ENCODE measurements at regions not wholly inside any gene's neighbourhood (a gene's known extent, or its start where the extent isn't known, plus 50 kb on each side); places are given as distances from the start of the nearest gene placed in this dataset.
"Not testable (repeated sequence)": the region's sequence is repeated elsewhere in the genome, so short reads cannot be mapped to it uniquely, and the experiment has no call there.

DNA sequence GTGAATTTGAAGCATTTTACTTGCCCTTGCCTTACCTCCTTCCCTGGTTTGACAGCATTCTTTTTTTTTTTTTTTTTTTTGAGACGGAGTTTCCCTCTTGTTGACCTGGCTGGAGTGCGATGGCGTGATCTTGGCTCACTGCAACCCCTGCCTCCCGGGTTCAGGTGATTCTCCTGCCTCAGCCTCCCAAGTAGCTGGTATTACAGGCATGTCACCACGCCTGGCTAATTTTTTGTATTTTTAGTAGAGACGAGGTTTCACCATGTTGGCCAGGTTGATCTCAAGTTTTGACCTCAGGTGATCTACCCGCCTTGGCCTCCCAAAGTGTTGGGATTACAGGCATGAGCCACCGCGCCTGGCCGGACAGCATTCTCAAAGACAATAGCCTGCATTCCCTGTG is 380.4 kb upstream of the NDST4 start:
- not testable (repeated sequence) for H3K4me3 ChIP-seq, H3K36me3 ChIP-seq, DNase-seq, H3K27ac ChIP-seq, H3K27me3 ChIP-seq, H3K4me1 ChIP-seq
- peaks cover 13% of the 10 kb centered on the region for H3K9me3 ChIP-seq (replicated peaks)

DNA sequence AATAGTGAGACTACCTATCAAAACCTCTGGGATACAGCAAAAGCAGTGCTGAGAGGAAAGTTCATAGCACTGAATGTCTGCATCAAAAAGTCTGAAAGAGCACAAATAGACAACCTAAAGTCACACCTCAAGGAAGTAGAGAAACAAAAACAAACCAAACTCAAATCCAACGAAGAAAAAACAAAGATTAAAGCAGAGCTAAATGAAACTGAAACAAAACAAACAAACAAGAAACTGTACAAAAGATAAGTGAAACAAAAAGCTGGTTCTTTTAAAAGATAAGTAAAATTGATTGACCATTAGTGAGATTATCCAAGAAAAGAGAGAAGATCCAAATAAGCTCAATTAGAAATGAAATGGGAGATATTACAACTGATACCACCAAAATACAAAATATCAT is 378.3 kb upstream of the NDST4 start:
- Histone ChIP-seq H3K27me3 (no peaks in the 10 kb centered on the region), H3K4me1 (no peaks in the 10 kb centered on the region), H3K9me3 (replicated peaks) (peaks cover 13% of the 10 kb centered on the region), H3K36me3 (no peaks in the 10 kb centered on the region), H3K27ac (no peak overlapping the region), H3K4me3 (no peak overlapping the region)
- no peak for DNase-seq

DNA sequence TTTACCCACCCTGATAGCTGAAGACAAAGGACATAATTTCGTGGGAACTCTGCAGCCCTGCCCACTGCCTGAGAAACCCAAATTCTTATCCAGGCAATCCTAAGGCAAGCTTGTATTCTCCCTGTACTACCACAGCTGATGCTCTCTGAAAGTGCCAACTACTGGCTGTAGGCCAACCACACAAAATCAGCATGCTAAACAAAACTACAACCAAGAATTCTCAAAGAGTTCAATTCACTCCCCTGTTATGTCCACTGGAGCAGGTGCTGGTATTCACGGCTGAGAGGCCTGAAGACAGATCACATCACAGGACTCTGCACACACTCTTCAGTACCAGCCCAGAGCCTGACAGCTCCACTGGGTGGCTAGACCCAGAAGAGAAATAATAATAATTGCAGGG is 375.9 kb upstream of the NDST4 start:
- Histone ChIP-seq H3K4me3 (no peak overlapping the region), H3K27ac (no peak overlapping the region), H3K4me1 (no peaks in the 10 kb centered on the region), H3K9me3 (replicated peaks) (peaks cover 5% of the 10 kb centered on the region; the same call in 1 of the 2 replicates), H3K36me3 (no peaks in the 10 kb centered on the region), H3K27me3 (no peaks in the 10 kb centered on the region)
- peak; percentile 4 to 38 for DNase-seq

DNA sequence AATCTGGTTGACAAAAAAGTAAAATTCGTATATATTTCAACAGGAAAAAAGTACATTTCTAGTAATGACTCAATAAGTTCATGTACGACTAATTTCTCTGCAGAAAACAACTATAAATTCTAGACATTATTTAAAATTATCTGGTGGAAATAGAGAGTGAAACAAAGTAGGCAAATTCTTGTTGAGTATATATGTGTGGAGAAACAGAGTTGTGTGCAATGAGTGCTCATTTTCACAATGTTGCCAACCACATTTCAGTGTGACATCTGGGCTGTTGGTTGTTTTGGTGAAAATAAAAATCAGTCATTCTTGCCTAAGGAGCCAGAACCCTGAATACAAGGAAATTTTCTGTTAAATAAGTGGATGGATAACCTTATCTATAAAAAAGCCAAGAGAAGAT is 372.0 kb upstream of the NDST4 start:
- Histone ChIP-seq H3K27ac (no peak overlapping the region), H3K4me1 (no peaks in the 10 kb centered on the region), H3K4me3 (no peak overlapping the region), H3K36me3 (no peaks in the 10 kb centered on the region), H3K27me3 (no peaks in the 10 kb centered on the region), H3K9me3 (replicated peaks) (peaks cover 3% of the 10 kb centered on the region; the same call in 1 of the 2 replicates)
- DNase-seq: no peak

DNA sequence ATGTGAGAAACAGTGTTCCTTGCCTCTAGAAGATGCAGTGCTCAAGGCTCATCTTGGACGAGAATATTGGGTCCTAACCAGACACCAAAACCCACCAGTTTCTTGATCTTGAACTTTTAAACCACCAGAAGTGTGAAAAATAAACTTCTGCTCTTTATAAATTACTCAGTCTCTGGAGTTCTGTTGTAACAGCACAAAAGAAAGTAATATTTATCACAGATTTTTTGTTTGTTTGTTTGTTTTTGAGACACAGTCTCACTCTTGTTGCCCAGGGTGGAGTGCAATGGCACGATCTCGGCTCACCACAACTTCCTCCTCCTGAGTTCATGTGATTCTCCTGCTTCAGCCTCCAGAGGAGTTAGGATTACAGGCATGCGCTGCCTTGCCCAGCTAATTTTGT is 371.1 kb upstream of the NDST4 start:
- Histone ChIP-seq H3K4me1 (no peaks in the 10 kb centered on the region), H3K4me3 (no peak overlapping the region), H3K9me3 (replicated peaks) (no peaks in the 10 kb centered on the region; the same call in 1 of the 2 replicates), H3K36me3 (no peaks in the 10 kb centered on the region), H3K27me3 (no peaks in the 10 kb centered on the region), H3K27ac (no peak overlapping the region)
- no peak for DNase-seq

DNA sequence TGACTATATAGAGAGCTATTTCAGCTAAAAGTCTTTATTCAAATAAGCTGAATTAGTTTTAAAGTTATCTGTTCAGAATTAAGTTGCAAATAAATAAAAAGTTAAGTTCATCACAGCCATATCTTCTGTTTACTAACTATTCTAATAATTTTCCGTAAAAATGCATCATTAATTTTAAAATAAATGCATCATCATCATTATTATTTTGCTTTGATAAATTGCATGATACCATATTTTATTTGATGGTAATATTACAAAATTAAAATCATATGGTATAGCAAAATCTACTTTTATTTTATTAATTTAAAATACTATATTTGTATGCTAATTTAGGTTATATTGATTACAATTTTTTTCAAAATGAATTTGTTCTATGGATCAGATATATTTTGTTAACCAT is 357.3 kb upstream of the NDST4 start:
- H3K36me3 ChIP-seq: no peaks in the 10 kb centered on the region
- H3K4me1 ChIP-seq: peaks cover 3% of the 10 kb centered on the region; the same call in 1 of the 2 replicates
- no peaks in the 10 kb centered on the region for H3K9me3 ChIP-seq (replicated peaks)
- H3K27ac ChIP-seq: no peak overlapping the region
- DNase-seq: no peak
- H3K4me3 ChIP-seq: no peak overlapping the region
- H3K27me3 ChIP-seq: no peaks in the 10 kb centered on the region

DNA sequence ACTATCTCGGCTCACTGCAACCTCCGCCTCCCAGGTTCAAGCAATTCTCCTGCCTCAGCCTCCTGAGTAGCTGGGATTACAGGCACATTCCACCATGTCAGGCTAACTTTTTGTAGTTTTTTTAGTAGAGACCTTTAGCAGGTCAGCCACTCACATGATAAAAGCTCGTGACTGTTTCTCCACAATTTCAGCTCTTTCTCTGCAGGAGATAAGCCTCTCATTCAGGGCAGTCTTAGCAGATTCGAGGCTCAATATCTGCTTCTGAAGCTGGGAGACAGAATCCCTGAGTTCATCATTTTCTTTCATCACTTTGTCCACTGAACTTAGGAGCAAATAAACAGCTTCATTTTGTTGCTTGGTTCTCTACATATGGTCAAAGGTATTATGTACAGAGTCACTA is 345.9 kb upstream of the NDST4 start:
- H3K4me3 ChIP-seq; H3K9me3 ChIP-seq (replicated peaks); DNase-seq; H3K27me3 ChIP-seq; H3K36me3 ChIP-seq; H3K27ac ChIP-seq; H3K4me1 ChIP-seq: not testable (repeated sequence)

DNA sequence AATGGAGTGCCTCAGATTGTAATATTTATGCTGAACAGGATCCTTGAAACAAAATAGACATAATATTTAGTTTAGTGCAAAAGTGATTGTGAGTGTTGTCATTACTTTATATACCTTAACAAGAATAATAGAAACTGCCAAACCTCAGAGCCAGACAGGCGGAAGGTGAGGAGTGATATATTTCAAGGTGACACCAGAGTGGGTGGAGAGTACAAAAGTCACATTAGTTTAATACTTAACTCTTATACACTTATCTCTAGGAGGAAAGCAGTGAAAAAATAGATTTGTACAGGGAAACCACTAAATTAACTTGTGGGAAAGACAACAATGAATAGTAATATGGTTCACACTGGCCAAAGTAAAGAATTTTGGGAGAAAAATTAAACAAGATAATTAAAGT is 342.8 kb upstream of the NDST4 start:
- Histone ChIP-seq H3K27me3 (no peaks in the 10 kb centered on the region), H3K4me1 (peaks cover 17% of the 10 kb centered on the region), H3K9me3 (replicated peaks) (no peaks in the 10 kb centered on the region), H3K36me3 (no peaks in the 10 kb centered on the region), H3K4me3 (no peak overlapping the region), H3K27ac (no peak overlapping the region)
- no peak for DNase-seq

DNA sequence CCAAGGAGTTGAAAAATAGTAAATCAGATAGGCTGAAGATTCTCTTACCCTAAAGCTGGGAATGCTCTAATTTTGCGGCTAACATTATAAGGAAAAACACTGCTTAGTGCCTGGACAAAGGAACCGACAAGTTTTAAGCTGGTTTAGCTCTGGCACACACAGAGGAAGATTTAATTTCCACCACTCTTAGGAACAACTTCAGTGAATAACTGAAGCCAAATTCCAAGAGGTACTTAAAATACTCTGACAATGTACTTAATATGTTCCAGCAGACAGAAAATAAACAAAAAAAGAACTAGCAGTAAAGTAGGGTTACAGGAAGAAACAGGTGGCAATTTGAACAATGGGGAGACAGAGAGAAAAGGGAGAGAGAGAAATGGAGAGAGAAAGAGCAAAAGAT is 340.8 kb upstream of the NDST4 start:
- peaks cover 17% of the 10 kb centered on the region for H3K4me1 ChIP-seq
- no peaks in the 10 kb centered on the region for H3K27me3 ChIP-seq
- no peak overlapping the region for H3K4me3 ChIP-seq
- H3K9me3 ChIP-seq (replicated peaks): 0 out of 2 replicates have a peak, but pooled peaks cover 2% of the 10 kb centered on the region
- DNase-seq: peak in 1 of 2 experiments; percentile 29
- no peak overlapping the region; the same call in 1 of the 2 replicates for H3K27ac ChIP-seq
- H3K36me3 ChIP-seq: no peaks in the 10 kb centered on the region

DNA sequence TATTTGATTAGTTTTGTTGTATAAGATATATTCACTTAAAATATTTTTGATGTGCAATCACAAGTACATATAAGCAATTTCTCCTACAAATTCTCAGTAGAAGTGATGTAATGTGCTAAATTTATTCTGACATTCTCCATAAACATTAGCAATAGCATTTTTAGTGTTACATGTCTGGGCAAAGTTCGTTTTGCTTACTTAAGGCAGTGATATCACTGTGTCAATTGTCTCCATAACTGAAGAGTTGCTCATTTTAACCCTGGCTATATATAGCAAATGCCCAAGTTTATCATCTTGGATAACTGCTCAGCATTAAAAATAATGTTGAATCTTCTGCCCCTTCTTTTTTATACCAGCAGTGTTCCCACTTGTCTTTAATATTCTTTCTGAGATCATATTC is 340.0 kb upstream of the NDST4 start:
- no peak for DNase-seq
- H3K27me3 ChIP-seq: no peaks in the 10 kb centered on the region
- H3K4me3 ChIP-seq: no peak overlapping the region
- H3K9me3 ChIP-seq (replicated peaks): 0 out of 2 replicates have a peak, but pooled peaks cover 2% of the 10 kb centered on the region
- no peaks in the 10 kb centered on the region for H3K36me3 ChIP-seq
- H3K27ac ChIP-seq: no peak overlapping the region; the same call in 1 of the 2 replicates
- peaks cover 17% of the 10 kb centered on the region for H3K4me1 ChIP-seq

DNA sequence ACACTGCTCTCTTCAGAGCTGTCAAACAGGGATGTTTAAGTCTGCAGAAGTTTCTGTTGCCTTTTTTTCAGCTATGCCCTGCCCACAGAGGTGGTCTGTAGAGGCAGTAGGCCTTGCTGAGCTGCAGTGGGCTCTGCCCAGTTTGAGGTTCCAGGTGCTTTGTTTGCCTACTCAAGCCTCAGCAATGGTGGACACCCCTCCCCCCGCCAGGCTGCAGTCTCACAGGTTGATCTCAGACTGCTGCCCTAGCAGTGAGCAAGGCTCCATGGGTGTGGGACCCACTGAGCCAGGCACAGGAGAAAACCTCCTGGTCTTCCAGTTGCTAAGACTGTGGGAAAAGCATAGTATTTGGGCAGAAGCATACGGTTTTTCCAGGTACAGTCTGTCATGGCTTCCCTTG is 338.8 kb upstream of the NDST4 start:
- H3K27me3 ChIP-seq; H3K4me3 ChIP-seq; H3K36me3 ChIP-seq; H3K9me3 ChIP-seq (replicated peaks); H3K27ac ChIP-seq; DNase-seq: not testable (repeated sequence)
- peaks cover 17% of the 10 kb centered on the region for H3K4me1 ChIP-seq

DNA sequence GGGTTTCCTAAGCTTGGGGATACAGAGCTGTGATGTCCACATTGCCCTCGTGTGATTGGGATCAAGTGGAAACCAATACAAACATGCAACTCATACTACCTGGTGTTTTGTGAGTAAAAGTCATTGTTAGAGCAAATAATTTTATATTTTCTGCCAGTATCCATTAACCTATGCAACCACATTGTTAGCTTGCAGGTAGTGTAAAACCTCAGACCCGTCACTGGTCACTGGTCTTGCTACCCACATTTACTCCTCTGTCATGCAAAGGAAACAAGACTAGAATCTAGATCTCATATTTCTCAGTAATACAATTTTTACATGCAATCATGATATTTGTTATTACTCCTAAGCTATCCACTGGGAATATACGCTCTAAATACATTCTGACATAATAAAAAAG is 324.3 kb upstream of the NDST4 start:
- Histone ChIP-seq H3K9me3 (replicated peaks) (no peaks in the 10 kb centered on the region; the same call in none of the 2 replicates), H3K27me3 (no peaks in the 10 kb centered on the region), H3K27ac (no peak overlapping the region), H3K4me3 (no peak overlapping the region), H3K36me3 (no peaks in the 10 kb centered on the region), H3K4me1 (no peaks in the 10 kb centered on the region)
- no peak for DNase-seq

DNA sequence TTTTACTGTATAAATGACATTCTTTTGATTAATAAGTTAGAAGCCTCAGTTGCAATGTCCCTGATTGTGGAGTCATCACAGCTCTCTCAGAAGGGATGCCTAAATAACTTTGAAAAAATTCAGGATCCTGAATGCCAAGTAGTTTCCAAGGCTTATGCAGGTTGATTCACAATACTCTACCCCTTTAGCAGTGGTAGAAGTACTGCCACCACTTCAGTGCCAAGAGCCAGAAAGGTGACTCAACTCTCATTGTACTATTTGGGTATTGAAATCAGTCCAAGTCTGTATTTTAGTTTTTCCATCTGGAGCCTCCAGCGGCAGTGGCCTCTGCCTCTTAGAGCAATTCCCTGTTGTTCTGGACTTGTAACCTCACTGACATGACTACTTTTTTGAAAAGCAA is 320.1 kb upstream of the NDST4 start:
- no peaks in the 10 kb centered on the region for H3K27me3 ChIP-seq
- no peaks in the 10 kb centered on the region; the same call in 1 of the 2 replicates for H3K9me3 ChIP-seq (replicated peaks)
- no peak overlapping the region for H3K4me3 ChIP-seq
- no peak for DNase-seq
- no peaks in the 10 kb centered on the region for H3K4me1 ChIP-seq
- no peak overlapping the region for H3K27ac ChIP-seq
- no peaks in the 10 kb centered on the region for H3K36me3 ChIP-seq

DNA sequence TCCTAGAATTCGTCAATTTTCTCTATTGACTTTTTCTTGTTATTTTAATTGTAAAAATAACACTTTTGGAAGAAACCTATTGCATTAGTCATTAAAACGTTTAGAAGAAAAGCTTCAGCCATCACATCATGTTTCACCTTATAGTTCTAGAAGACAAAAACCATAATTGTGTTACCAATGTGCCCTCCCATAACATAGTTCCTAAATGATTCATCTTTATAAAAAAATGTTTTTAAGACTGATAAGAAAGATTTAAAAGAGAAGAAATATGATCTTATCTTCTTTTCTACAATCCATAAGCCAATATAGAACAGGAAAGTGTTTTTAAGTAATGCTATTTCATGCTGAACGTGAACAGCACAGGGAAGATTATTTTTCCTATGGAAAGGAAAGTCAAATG is 316.6 kb upstream of the NDST4 start:
- no peak overlapping the region for H3K4me3 ChIP-seq
- no peaks in the 10 kb centered on the region for H3K27me3 ChIP-seq
- no peaks in the 10 kb centered on the region; the same call in 1 of the 2 replicates for H3K4me1 ChIP-seq
- no peaks in the 10 kb centered on the region for H3K36me3 ChIP-seq
- DNase-seq: no peak
- no peak overlapping the region for H3K27ac ChIP-seq
- H3K9me3 ChIP-seq (replicated peaks): no peaks in the 10 kb centered on the region

DNA sequence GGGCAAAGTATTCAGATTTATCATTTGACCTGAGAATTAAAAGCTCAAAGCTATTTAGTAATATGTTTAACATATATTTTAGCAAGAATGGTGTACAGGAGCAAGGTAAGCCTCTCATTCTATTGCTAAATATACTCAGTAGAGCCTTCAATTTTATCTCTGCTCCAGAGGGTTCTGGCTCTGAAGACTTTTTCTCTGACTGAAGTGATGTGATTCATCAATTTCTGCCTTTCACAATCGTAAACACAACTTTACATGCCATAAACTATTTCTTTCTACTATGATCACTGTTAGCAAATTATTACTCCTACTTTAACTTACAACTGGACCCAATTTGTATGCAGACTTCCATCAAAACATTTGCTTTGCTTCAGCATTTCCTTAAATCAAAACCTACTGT is 315.0 kb upstream of the NDST4 start:
- Histone ChIP-seq H3K4me3 (no peak overlapping the region), H3K27me3 (no peaks in the 10 kb centered on the region), H3K27ac (no peak overlapping the region), H3K4me1 (no peaks in the 10 kb centered on the region; the same call in 1 of the 2 replicates), H3K36me3 (no peaks in the 10 kb centered on the region), H3K9me3 (replicated peaks) (no peaks in the 10 kb centered on the region)
- DNase-seq: no peak

DNA sequence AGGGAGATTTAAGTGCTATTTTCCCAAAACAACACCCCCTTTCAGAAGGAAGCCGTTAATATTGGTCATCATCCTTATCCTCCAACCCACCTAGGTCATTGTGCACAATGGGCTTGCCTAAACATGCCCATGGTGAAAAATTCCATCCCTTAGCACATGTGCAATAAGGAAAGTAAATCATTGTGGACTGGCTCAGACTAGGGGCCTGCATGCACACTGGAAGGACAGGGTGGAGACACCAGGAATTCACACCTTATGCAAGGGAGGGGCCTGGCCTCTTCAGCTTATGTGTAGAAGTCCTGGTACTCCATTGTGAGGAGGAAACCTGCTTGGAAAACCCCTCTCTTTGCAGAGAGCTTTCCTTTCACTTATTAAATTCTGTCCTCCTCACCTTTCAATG is 311.4 kb upstream of the NDST4 start:
- Histone ChIP-seq H3K36me3 (no peaks in the 10 kb centered on the region), H3K4me1 (no peaks in the 10 kb centered on the region; the same call in 1 of the 2 replicates), H3K27ac (no peak overlapping the region), H3K4me3 (no peak overlapping the region), H3K27me3 (no peaks in the 10 kb centered on the region), H3K9me3 (replicated peaks) (no peaks in the 10 kb centered on the region; the same call in 1 of the 2 replicates)
- peak in 1 of 2 experiments; percentile 21 for DNase-seq

Data from SJCRH30 (cell line).